ENCODE measurements at regions not wholly inside any gene's neighbourhood (a gene's known extent, or its start where the extent isn't known, plus 50 kb on each side); places are given as distances from the start of the nearest gene placed in this dataset.
"Not testable (repeated sequence)": the region's sequence is repeated elsewhere in the genome, so short reads cannot be mapped to it uniquely, and the experiment has no call there.

GRCh38 chr10:84761994-84762614 is 433.7 kb downstream of the CCSER2 start:
- not testable (repeated sequence) for H3K4me1 Mint-ChIP-seq (ENCODE audit: low read depth); H3K27me3 Mint-ChIP-seq (ENCODE audit: low read depth); H3K4me3 Mint-ChIP-seq; H3K9me3 Mint-ChIP-seq; DNase-seq (ENCODE audit: low spot score); H3K36me3 Mint-ChIP-seq (ENCODE audit: low read depth); H3K27ac Mint-ChIP-seq

- no peaks in the 10 kb centered on the region for H3K4me1 Mint-ChIP-seq (ENCODE audit: low read depth)
- no peak for DNase-seq (ENCODE audit: low spot score)
- H3K27me3 Mint-ChIP-seq (ENCODE audit: low read depth): no peaks in the 10 kb centered on the region
- H3K27ac Mint-ChIP-seq: no peak overlapping the region
- H3K9me3 Mint-ChIP-seq: no peaks in the 10 kb centered on the region
- no peaks in the 10 kb centered on the region for H3K36me3 Mint-ChIP-seq (ENCODE audit: low read depth)
- H3K4me3 Mint-ChIP-seq: no peak overlapping the region
Measured at GRCh38 chr10:84762754-84763394, 434.5 kb downstream of the CCSER2 start.

- Mint-ChIP-seq H3K27me3 (ENCODE audit: low read depth) (no peaks in the 10 kb centered on the region), H3K27ac (no peak overlapping the region), H3K9me3 (no peaks in the 10 kb centered on the region), H3K36me3 (ENCODE audit: low read depth) (no peaks in the 10 kb centered on the region), H3K4me1 (ENCODE audit: low read depth) (no peaks in the 10 kb centered on the region), H3K4me3 (no peak overlapping the region)
- DNase-seq (ENCODE audit: low spot score): no peak
Measured at GRCh38 chr10:84763965-84764364, 435.6 kb downstream of the CCSER2 start.

- no peaks in the 10 kb centered on the region for H3K9me3 Mint-ChIP-seq
- H3K4me1 Mint-ChIP-seq (ENCODE audit: low read depth): no peaks in the 10 kb centered on the region
- no peaks in the 10 kb centered on the region for H3K36me3 Mint-ChIP-seq (ENCODE audit: low read depth)
- no peaks in the 10 kb centered on the region for H3K27me3 Mint-ChIP-seq (ENCODE audit: low read depth)
- no peak overlapping the region for H3K27ac Mint-ChIP-seq
- no peak overlapping the region for H3K4me3 Mint-ChIP-seq
- no peak for DNase-seq (ENCODE audit: low spot score)
Measured at GRCh38 chr10:84765086-84765485, 436.7 kb downstream of the CCSER2 start.

- H3K9me3 Mint-ChIP-seq: no peaks in the 10 kb centered on the region
- no peaks in the 10 kb centered on the region for H3K27me3 Mint-ChIP-seq (ENCODE audit: low read depth)
- H3K4me1 Mint-ChIP-seq (ENCODE audit: low read depth): no peaks in the 10 kb centered on the region
- no peaks in the 10 kb centered on the region for H3K36me3 Mint-ChIP-seq (ENCODE audit: low read depth)
- no peak overlapping the region for H3K27ac Mint-ChIP-seq
- no peak for DNase-seq (ENCODE audit: low spot score)
- H3K4me3 Mint-ChIP-seq: no peak overlapping the region
Measured at GRCh38 chr10:84765656-84766055, 437.3 kb downstream of the CCSER2 start.

- Mint-ChIP-seq H3K9me3 (no peaks in the 10 kb centered on the region), H3K27ac (no peak overlapping the region), H3K36me3 (ENCODE audit: low read depth) (no peaks in the 10 kb centered on the region), H3K4me3 (no peak overlapping the region), H3K4me1 (ENCODE audit: low read depth) (no peaks in the 10 kb centered on the region), H3K27me3 (ENCODE audit: low read depth) (no peaks in the 10 kb centered on the region)
- DNase-seq (ENCODE audit: low spot score): no peak
Measured at GRCh38 chr10:84766923-84767322, 438.5 kb downstream of the CCSER2 start.

- H3K27me3 Mint-ChIP-seq (ENCODE audit: low read depth): no peaks in the 10 kb centered on the region
- no peaks in the 10 kb centered on the region for H3K4me1 Mint-ChIP-seq (ENCODE audit: low read depth)
- no peaks in the 10 kb centered on the region for H3K9me3 Mint-ChIP-seq
- no peak overlapping the region for H3K4me3 Mint-ChIP-seq
- H3K27ac Mint-ChIP-seq: no peak overlapping the region
- DNase-seq (ENCODE audit: low spot score): no peak
- H3K36me3 Mint-ChIP-seq (ENCODE audit: low read depth): no peaks in the 10 kb centered on the region
Measured at GRCh38 chr10:84768132-84768531, 439.7 kb downstream of the CCSER2 start.

- no peak overlapping the region for H3K27ac Mint-ChIP-seq
- H3K36me3 Mint-ChIP-seq (ENCODE audit: low read depth): no peaks in the 10 kb centered on the region
- H3K4me3 Mint-ChIP-seq: no peak overlapping the region
- no peaks in the 10 kb centered on the region for H3K4me1 Mint-ChIP-seq (ENCODE audit: low read depth)
- DNase-seq (ENCODE audit: low spot score): no peak
- H3K27me3 Mint-ChIP-seq (ENCODE audit: low read depth): no peaks in the 10 kb centered on the region
- no peaks in the 10 kb centered on the region for H3K9me3 Mint-ChIP-seq
Measured at GRCh38 chr10:84770824-84771223, 442.4 kb downstream of the CCSER2 start.

- Mint-ChIP-seq H3K27me3 (ENCODE audit: low read depth) (no peaks in the 10 kb centered on the region), H3K27ac (no peak overlapping the region)
- DNase-seq (ENCODE audit: low spot score): no peak
Measured at GRCh38 chr10:84783386-84783785, 455.0 kb downstream of the CCSER2 start.

GRCh38 chr10:84783909-84784308 is 455.5 kb downstream of the CCSER2 start:
- Mint-ChIP-seq H3K27ac (no peak overlapping the region), H3K27me3 (ENCODE audit: low read depth) (no peaks in the 10 kb centered on the region), H3K36me3 (ENCODE audit: low read depth) (no peaks in the 10 kb centered on the region), H3K4me1 (ENCODE audit: low read depth) (no peaks in the 10 kb centered on the region), H3K9me3 (no peaks in the 10 kb centered on the region), H3K4me3 (no peak overlapping the region)
- no peak for DNase-seq (ENCODE audit: low spot score)

More at GRCh38 chr10:84783386-84783785, 455.0 kb downstream of the CCSER2 start:
- no peak overlapping the region for H3K4me3 Mint-ChIP-seq
- no peaks in the 10 kb centered on the region for H3K4me1 Mint-ChIP-seq (ENCODE audit: low read depth)
- no peaks in the 10 kb centered on the region for H3K9me3 Mint-ChIP-seq
- H3K36me3 Mint-ChIP-seq (ENCODE audit: low read depth): no peaks in the 10 kb centered on the region

GRCh38 chr10:84784749-84785148 is 456.4 kb downstream of the CCSER2 start:
- H3K36me3 Mint-ChIP-seq (ENCODE audit: low read depth): no peaks in the 10 kb centered on the region
- H3K27me3 Mint-ChIP-seq (ENCODE audit: low read depth): no peaks in the 10 kb centered on the region
- no peaks in the 10 kb centered on the region for H3K9me3 Mint-ChIP-seq
- no peaks in the 10 kb centered on the region for H3K4me1 Mint-ChIP-seq (ENCODE audit: low read depth)
- H3K27ac Mint-ChIP-seq: no peak overlapping the region
- DNase-seq (ENCODE audit: low spot score): no peak
- no peak overlapping the region for H3K4me3 Mint-ChIP-seq

GRCh38 chr10:84789026-84789425 is 460.6 kb downstream of the CCSER2 start:
- Mint-ChIP-seq H3K27me3 (ENCODE audit: low read depth) (no peaks in the 10 kb centered on the region), H3K9me3 (no peaks in the 10 kb centered on the region), H3K4me3 (no peak overlapping the region), H3K4me1 (ENCODE audit: low read depth) (no peaks in the 10 kb centered on the region), H3K27ac (no peak overlapping the region), H3K36me3 (ENCODE audit: low read depth) (no peaks in the 10 kb centered on the region)
- no peak for DNase-seq (ENCODE audit: low spot score)

GRCh38 chr10:84798312-84798711 is 469.9 kb downstream of the CCSER2 start:
- Mint-ChIP-seq H3K36me3 (ENCODE audit: low read depth) (no peaks in the 10 kb centered on the region), H3K9me3 (no peaks in the 10 kb centered on the region), H3K4me1 (ENCODE audit: low read depth) (no peaks in the 10 kb centered on the region), H3K4me3 (no peak overlapping the region), H3K27ac (no peak overlapping the region), H3K27me3 (ENCODE audit: low read depth) (no peaks in the 10 kb centered on the region)
- DNase-seq (ENCODE audit: low spot score): no peak

GRCh38 chr10:84801156-84801555 is 472.8 kb downstream of the CCSER2 start:
- no peak overlapping the region for H3K27ac Mint-ChIP-seq
- H3K9me3 Mint-ChIP-seq: no peaks in the 10 kb centered on the region
- no peaks in the 10 kb centered on the region for H3K27me3 Mint-ChIP-seq (ENCODE audit: low read depth)
- no peak for DNase-seq (ENCODE audit: low spot score)
- no peaks in the 10 kb centered on the region for H3K36me3 Mint-ChIP-seq (ENCODE audit: low read depth)
- H3K4me1 Mint-ChIP-seq (ENCODE audit: low read depth): no peaks in the 10 kb centered on the region
- no peak overlapping the region for H3K4me3 Mint-ChIP-seq

- no peaks in the 10 kb centered on the region for H3K9me3 Mint-ChIP-seq
- no peak overlapping the region for H3K27ac Mint-ChIP-seq
- no peak overlapping the region for H3K4me3 Mint-ChIP-seq
- no peaks in the 10 kb centered on the region for H3K36me3 Mint-ChIP-seq (ENCODE audit: low read depth)
- no peaks in the 10 kb centered on the region for H3K27me3 Mint-ChIP-seq (ENCODE audit: low read depth)
- DNase-seq (ENCODE audit: low spot score): no peak
- no peaks in the 10 kb centered on the region for H3K4me1 Mint-ChIP-seq (ENCODE audit: low read depth)
Measured at GRCh38 chr10:84801916-84802315, 473.5 kb downstream of the CCSER2 start.
